ENCODE measurements at regions not wholly inside any gene's neighbourhood (a gene's known extent, or its start where the extent isn't known, plus 50 kb on each side); places are given as distances from the start of the nearest gene placed in this dataset.

DNA sequence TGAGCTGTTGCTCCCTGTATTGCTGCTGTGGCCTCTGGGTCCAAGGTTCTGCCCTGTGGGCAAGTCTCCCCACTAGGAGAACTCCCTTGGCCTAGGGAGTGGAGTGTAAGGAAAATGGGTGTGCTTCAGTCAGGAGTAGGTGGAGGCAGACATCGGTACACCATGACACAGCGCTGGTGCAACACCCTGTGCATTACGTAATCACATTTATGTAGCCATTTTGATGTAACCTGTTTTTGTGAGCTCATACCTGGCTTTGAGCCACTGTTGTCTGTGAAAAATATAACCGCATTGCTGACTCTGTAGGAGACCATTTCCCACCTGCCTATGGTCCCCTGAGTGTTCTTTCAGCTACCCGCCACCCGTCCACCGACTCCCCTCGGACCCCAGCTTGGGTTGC lies 700.5 kb upstream of the AGA start:
- TF ChIP-seq POLR2A (IDR thresholded peaks at IDR 0.05; ENCODE audit: low read length) (no peak), GATA1 (IDR thresholded peaks at IDR 0.05; ENCODE audit: low read depth, low read length) (no peak)

Data from erythroblast (primary cell).